GM23248 (cell line): ENCODE measurements at regions not wholly inside any gene's neighbourhood (a gene's known extent, or its start where the extent isn't known, plus 50 kb on each side); places are given as distances from the start of the nearest gene placed in this dataset.

Experiments used
- DNase-seq: peaks from one replicate; pipeline ENCODE4 v3.0.0-alpha.2; 2015
- H2AFZ ChIP-seq: fragments of 200-600 bp; sonication (generic); 2 replicates; pipeline ENCODE4 v1.6.1; 2016; ENCODE audit warnings: antibody characterized with exemption
- H3F3A ChIP-seq: fragments of 200-600 bp; sonication (generic); 2 replicates; pipeline ENCODE4 v1.6.1; 2016; ENCODE audit warnings: mild to moderate bottlenecking, antibody characterized with exemption, mixed run types; ENCODE audit not compliant: insufficient read depth
- H3K27ac ChIP-seq: fragments of 200-600 bp; sonication (generic); 2 replicates; pipeline ENCODE4 v1.5.1; 2016; ENCODE audit warnings: mild to moderate bottlenecking
- H3K27me3 ChIP-seq: fragments of 200-600 bp; sonication (generic); replicated peaks from 2 replicates; pipeline ENCODE4 v1.6.1; 2016; ENCODE audit warnings: mild to moderate bottlenecking; ENCODE audit not compliant: insufficient read depth
- H3K36me3 ChIP-seq: fragments of 200-600 bp; sonication (generic); 2 replicates; pipeline ENCODE4 v1.6.1; 2016; ENCODE audit warnings: low read depth, mild to moderate bottlenecking
- H3K4me1 ChIP-seq: fragments of 200-600 bp; sonication (generic); 2 replicates; pipeline ENCODE4 v1.6.1; 2016; ENCODE audit warnings: mild to moderate bottlenecking; ENCODE audit not compliant: insufficient read depth
- H3K4me2 ChIP-seq: fragments of 200-600 bp; sonication (generic); one replicate; pipeline ENCODE4 v1.6.1; 2016; ENCODE audit warnings: mild to moderate bottlenecking; ENCODE audit not compliant: unreplicated experiment
- H3K4me3 ChIP-seq: fragments of 200-600 bp; sonication (generic); 2 replicates; pipeline ENCODE4 v1.5.1; 2016; ENCODE audit warnings: mild to moderate bottlenecking
- H3K79me2 ChIP-seq: fragments of 200-600 bp; sonication (generic); 2 replicates; pipeline ENCODE4 v1.6.1; 2016; ENCODE audit warnings: mild to moderate bottlenecking; ENCODE audit not compliant: insufficient read depth
- H3K9ac ChIP-seq: fragments of 200-600 bp; sonication (generic); 2 replicates; pipeline ENCODE4 v1.6.1; 2016; ENCODE audit warnings: mild to moderate bottlenecking
- H3K9me2 ChIP-seq: fragments of 200-600 bp; sonication (generic); 2 replicates; pipeline ENCODE4 v1.6.1; 2016; ENCODE audit warnings: mixed run types, mild to moderate bottlenecking, moderate library complexity; ENCODE audit not compliant: insufficient read depth
- H3K9me3 ChIP-seq: fragments of 200-600 bp; sonication (generic); one replicate; pipeline ENCODE4 v1.6.1; 2017; ENCODE audit warnings: low read depth
- H4K20me1 ChIP-seq: fragments of 200-600 bp; sonication (generic); 2 replicates; pipeline ENCODE4 v1.6.0; 2016; ENCODE audit not compliant: insufficient read depth
- EZH2 ChIP-seq: fragments of 200-600 bp; sonication (generic); IDR thresholded peaks from 2 replicates; pipeline ENCODE4 v1.6.1; 2018; ENCODE audit warnings: antibody characterized with exemption, mild to moderate bottlenecking; ENCODE audit not compliant: insufficient read depth, poor library complexity, severe bottlenecking
- EZH2phosphoT487 ChIP-seq: fragments of 200-600 bp; sonication (generic); IDR thresholded peaks from 2 replicates; pipeline ENCODE4 v1.6.1; 2018; ENCODE audit warnings: antibody characterized with exemption, moderate library complexity, mild to moderate bottlenecking, low read depth; ENCODE audit not compliant: insufficient read depth
- WGBS, 2 experiments: methylation state at CpG; one replicate each; pipeline ENCODE4 v1.1.6; 2015 to 2017; ENCODE audit warnings: low lambda C conversion rate in 2 of 2, low coverage in 1 of 2; ENCODE audit errors: missing lambda C conversion rate in 2 of 2; 5-methylcytosine and 5-hydroxymethylcytosine counted together
- in situ Hi-C: fragments of 300-500 bp; cut with MboI; formaldehyde crosslinking; loops from 2 replicates; pipeline ENCODE4 v1.15.0; 2020

- in situ Hi-C loops: no loop called here
- no peak for DNase-seq
- no peaks in the 10 kb centered on the region for H3K9me3 ChIP-seq
- H2AFZ ChIP-seq: no peak overlapping the region
- no peak overlapping the region for H3K27ac ChIP-seq
- TF ChIP-seq EZH2 (no peak), EZH2phosphoT487 (no peak)
- H3K79me2 ChIP-seq: no peaks in the 10 kb centered on the region
- H3K36me3 ChIP-seq: no peaks in the 10 kb centered on the region
- H3K4me1 ChIP-seq: no peaks in the 10 kb centered on the region
- no peaks in the 10 kb centered on the region for H3K9me2 ChIP-seq
- no peak overlapping the region for H3K9ac ChIP-seq
- H3K4me2 ChIP-seq: no peak overlapping the region
- H3F3A ChIP-seq: no peaks in the 10 kb centered on the region
- WGBS, 2 experiments: 48 to 51% methylated on average over 4 of the region's 4 CpGs
- no peak overlapping the region for H3K4me3 ChIP-seq
- H3K27me3 ChIP-seq: no peaks in the 10 kb centered on the region
- H4K20me1 ChIP-seq: no peaks in the 10 kb centered on the region
Observed at GRCh38 chr3:76864355-76864754, 175.5 kb upstream of the ROBO2 start.

GRCh38 chr3:76866729-76867408 lies 173.0 kb upstream of the ROBO2 start:
- H3K4me3 ChIP-seq: no peak overlapping the region
- no peaks in the 10 kb centered on the region for H3K79me2 ChIP-seq
- H3K4me1 ChIP-seq: no peaks in the 10 kb centered on the region
- no peaks in the 10 kb centered on the region for H3K9me2 ChIP-seq
- in situ Hi-C loops: no loop called here
- no peaks in the 10 kb centered on the region for H3F3A ChIP-seq
- no peaks in the 10 kb centered on the region for H3K27me3 ChIP-seq
- H3K9me3 ChIP-seq: no peaks in the 10 kb centered on the region
- no peaks in the 10 kb centered on the region for H3K36me3 ChIP-seq
- 38 to 45% methylated on average over 5 of the region's 5 CpGs for WGBS, 2 experiments
- no peak overlapping the region for H2AFZ ChIP-seq
- no peak for DNase-seq
- no peak overlapping the region for H3K4me2 ChIP-seq
- H3K9ac ChIP-seq: no peak overlapping the region
- H4K20me1 ChIP-seq: no peaks in the 10 kb centered on the region
- TF ChIP-seq EZH2: no peak
- TF ChIP-seq EZH2phosphoT487: no peak
- H3K27ac ChIP-seq: no peak overlapping the region

- Histone ChIP-seq H3K9me2 (no peaks in the 10 kb centered on the region), H3K4me3 (no peak overlapping the region), H2AFZ (no peak overlapping the region), H3K27ac (no peak overlapping the region), H3K27me3 (no peaks in the 10 kb centered on the region), H3K79me2 (no peaks in the 10 kb centered on the region), H3K9ac (no peak overlapping the region), H4K20me1 (no peaks in the 10 kb centered on the region), H3K4me2 (no peak overlapping the region), H3K36me3 (no peaks in the 10 kb centered on the region), H3K9me3 (no peaks in the 10 kb centered on the region), H3F3A (no peaks in the 10 kb centered on the region), H3K4me1 (no peaks in the 10 kb centered on the region)
- whole genome bisulfite sequencing, 2 experiments: 47 to 55% methylated on average over 3 of the region's 3 CpGs
- TF ChIP-seq EZH2phosphoT487 (no peak), EZH2 (no peak)
- in situ Hi-C loops: no loop called here
- no peak for DNase-seq
Observed at GRCh38 chr3:76869726-76870384, 170.0 kb upstream of the ROBO2 start.

GRCh38 chr3:76871655-76872054 lies 168.2 kb upstream of the ROBO2 start:
- 79 to 80% methylated on average over 1 of the region's 1 CpG for WGBS, 2 experiments
- in situ Hi-C loops: no loop called here

More at GRCh38 chr3:76871655-76872054, 168.2 kb upstream of the ROBO2 start:
- H4K20me1 ChIP-seq: no peaks in the 10 kb centered on the region
- DNase-seq: no peak
- H3K4me3 ChIP-seq: no peak overlapping the region
- H3K79me2 ChIP-seq: no peaks in the 10 kb centered on the region
- H3K4me2 ChIP-seq: no peak overlapping the region
- no peaks in the 10 kb centered on the region for H3K4me1 ChIP-seq
- no peak for TF ChIP-seq EZH2
- no peak for TF ChIP-seq EZH2phosphoT487
- no peaks in the 10 kb centered on the region for H3F3A ChIP-seq
- H3K9me3 ChIP-seq: no peaks in the 10 kb centered on the region
- no peak overlapping the region for H3K9ac ChIP-seq
- H3K9me2 ChIP-seq: no peaks in the 10 kb centered on the region
- no peak overlapping the region for H3K27ac ChIP-seq
- no peak overlapping the region for H2AFZ ChIP-seq
- H3K27me3 ChIP-seq: no peaks in the 10 kb centered on the region
- no peaks in the 10 kb centered on the region for H3K36me3 ChIP-seq
